Gastroesophageal sphincter (tissue), 3 donors: ENCODE measurements at regions not wholly inside any gene's neighbourhood (a gene's known extent, or its start where the extent isn't known, plus 50 kb on each side); places are given as distances from the start of the nearest gene placed in this dataset.

Experiments used
- CTCF ChIP-seq, 4 experiments: fragments of 200-600 bp in 2 of 4; fragments of 450-650 bp in 2 of 4; sonication (generic) in 1 of 4; IDR thresholded peaks; one replicate each; pipeline ENCODE4 v1.5.1; 2017 to 2019; ENCODE audit warnings: antibody characterized with exemption in 4 of 4, mild to moderate bottlenecking in 2 of 4, moderate library complexity in 2 of 4
- POLR2AphosphoS5 ChIP-seq: sonication (generic); formaldehyde crosslinking; IDR thresholded peaks from one replicate; pipeline ENCODE4 v1.6.1; 2017; ENCODE audit warnings: antibody characterized with exemption

GRCh38 chr7:130910949-130911944 is 177.2 kb upstream of the KLF14 start:
- no peak for TF ChIP-seq CTCF (IDR thresholded peaks at IDR 0.05)
- no peak for TF ChIP-seq POLR2AphosphoS5
